GM18505 (cell line): ENCODE measurements at regions not wholly inside any gene's neighbourhood (a gene's known extent, or its start where the extent isn't known, plus 50 kb on each side); places are given as distances from the start of the nearest gene placed in this dataset.
"Not testable (repeated sequence)": the region's sequence is repeated elsewhere in the genome, so short reads cannot be mapped to it uniquely, and the experiment has no call there.

Experiments
- ATAC-seq: cut with Tn5 transposase; IDR thresholded peaks from one replicate; pipeline ENCODE4 v1.9.1; 2021; ENCODE audit not compliant: unreplicated experiment
- POLR2A ChIP-seq: IDR thresholded peaks from 4 replicates; pipeline ENCODE4 v1.6.1; 2011; ENCODE audit warnings: borderline replicate concordance; ENCODE audit not compliant: insufficient read depth, insufficient read length; ENCODE audit errors: extremely low read depth

DNA sequence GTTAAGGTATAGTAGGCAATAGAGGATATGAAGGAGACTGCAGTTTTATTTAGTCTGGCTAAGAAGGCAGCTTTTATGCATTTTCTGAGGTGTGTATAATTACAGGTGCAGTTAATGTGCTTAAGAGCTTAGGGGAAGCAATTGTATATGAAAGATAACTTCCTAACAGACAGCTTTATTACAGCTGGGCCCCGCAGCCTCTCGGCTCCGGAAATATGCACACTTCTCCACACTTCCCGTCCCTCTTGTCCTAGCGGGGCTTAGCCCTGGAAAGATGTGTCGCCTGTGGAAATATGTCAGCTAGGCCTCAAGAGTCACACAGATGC lies 178.4 kb upstream of the ARID1B start:
- TF ChIP-seq POLR2A = no peak
- ATAC-seq = no peak

DNA sequence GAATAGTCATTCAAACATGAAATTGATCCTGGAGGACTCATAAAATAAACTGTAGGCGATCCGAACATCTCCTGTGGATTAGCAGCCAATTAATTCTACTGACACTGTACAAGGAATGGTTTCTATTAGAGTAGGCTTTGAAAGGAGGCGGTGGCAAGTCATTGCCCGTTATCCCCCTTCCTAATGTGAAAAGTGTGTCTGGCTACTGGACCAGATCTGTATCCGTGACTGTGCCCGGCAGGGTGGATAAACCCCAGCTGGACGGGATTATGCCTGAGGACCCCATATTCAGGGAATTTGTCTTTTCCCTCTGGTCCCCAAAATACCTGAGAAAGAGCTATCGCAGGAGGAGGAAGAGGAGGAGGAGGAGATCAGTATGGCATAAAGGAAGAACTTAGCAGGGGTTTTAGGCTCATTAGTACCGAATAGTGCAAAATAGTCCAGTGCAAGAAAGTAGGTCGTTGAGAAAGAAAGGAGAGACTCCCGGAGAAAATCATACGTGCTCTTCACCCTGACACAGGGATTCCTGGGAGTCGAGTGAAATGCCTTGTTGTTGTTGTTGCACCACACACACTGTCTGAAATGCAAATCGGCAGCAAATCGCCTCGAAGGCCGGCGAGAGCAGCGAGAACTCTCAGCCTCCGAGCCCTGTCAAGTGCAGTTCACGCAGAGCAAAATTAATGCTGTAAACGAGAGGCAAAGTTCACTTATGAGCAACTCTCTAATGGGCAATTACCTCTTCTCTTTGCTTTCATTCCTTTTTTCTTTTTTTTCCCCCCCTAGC lies 178.9 kb upstream of the ARID1B start:
- no peak for TF ChIP-seq POLR2A
- no peak for ATAC-seq

DNA sequence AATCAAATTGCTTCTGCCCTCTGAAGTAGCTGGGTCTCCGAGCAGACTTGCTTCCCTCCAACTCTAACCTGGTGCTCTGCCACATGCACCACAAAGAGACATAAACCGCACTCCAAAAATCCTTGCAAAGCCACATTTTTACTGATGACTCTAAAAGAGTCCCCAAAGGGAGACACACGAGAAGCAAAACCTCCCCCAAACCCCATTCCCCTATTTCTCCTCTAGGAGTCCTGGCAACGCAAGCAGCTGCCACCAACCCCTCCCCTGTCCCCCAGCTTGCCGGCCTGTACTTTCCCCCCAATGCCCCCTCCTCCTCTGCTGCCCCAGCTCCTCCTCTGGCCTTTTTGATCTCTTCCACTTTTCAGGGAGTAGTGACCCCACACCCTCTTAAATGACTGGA lies 180.1 kb upstream of the ARID1B start:
- no peak for TF ChIP-seq POLR2A
- ATAC-seq = no peak

DNA sequence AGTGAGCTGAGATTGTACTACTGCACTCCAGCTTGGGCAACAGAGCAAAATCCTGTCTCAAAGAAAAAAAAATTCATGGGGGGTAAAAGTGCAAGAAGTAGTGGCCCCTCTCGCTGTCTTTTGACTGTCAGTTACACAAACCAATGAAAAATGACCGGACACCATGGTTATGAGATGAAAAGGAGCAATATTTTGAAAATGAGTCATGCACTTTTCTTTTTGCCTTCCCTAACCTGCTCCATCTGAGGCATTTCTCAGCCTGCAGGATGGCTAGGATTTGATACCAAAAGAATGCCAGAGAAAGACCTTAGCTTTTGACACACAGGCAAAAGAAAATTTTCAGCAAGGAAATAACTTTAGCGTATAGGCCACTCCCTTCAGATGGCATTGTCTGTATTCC lies 181.7 kb upstream of the ARID1B start:
- ATAC-seq = no peak
- TF ChIP-seq POLR2A = no peak

DNA sequence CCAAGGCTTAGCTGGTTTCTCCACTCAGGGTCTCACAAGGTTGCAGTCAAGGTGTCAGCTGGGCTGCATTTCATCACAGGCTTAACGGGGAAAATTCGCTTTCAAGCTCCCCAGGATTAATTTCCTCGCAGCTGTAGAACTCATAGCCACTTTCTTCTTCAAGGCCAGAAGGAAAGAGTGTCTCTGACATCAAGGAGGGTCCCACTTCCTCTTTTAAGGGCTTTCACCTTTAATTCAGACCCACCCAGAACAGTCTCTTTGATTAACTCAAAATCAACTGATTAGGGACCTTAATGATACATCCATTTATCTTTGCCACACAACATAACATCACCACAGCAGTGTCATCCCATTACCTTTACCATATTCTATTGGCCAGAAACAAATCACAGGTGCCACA lies 183.3 kb upstream of the ARID1B start:
- no peak for ATAC-seq
- TF ChIP-seq POLR2A = no peak

DNA sequence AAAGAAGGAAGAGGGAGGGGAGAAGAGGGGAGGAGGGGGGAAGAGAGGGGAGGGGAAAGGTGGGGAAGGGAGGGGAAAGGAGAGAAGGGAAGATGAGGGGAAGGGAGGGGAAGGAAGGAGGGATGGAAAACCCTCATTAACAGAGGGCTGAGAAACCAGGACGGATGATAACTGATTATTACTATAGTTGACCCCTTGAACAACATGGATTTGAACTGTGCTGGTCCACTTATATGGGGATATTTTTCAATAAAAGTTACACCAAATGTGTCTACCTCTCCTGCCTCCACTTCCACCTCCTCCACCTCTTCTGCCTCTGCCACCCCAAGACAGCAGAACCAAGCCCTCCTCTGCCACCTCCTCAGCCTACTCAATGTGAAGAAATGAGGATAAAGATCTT lies 184.1 kb upstream of the ARID1B start:
- ATAC-seq = no peak
- no peak for TF ChIP-seq POLR2A

DNA sequence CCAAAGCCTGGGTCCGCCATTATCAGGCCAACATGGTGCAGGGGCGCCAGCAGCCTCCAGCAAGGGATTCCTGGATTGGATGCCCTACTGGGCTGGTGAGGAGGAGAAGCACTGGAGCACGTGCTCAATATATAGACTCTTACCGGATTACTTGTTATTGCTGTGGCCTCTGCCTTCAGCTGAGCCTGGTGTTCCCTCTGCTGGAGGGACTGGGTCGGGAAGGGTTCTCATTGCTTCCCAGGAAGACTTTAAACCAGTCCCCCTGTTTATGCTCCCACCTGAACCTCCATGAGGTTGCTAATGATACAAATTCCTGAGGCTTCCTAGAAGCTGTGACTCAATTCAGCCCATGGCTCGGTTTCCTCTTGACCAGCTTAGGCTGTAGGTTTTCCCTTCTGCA lies 186.7 kb upstream of the ARID1B start:
- ATAC-seq = no peak
- TF ChIP-seq POLR2A = no peak

DNA sequence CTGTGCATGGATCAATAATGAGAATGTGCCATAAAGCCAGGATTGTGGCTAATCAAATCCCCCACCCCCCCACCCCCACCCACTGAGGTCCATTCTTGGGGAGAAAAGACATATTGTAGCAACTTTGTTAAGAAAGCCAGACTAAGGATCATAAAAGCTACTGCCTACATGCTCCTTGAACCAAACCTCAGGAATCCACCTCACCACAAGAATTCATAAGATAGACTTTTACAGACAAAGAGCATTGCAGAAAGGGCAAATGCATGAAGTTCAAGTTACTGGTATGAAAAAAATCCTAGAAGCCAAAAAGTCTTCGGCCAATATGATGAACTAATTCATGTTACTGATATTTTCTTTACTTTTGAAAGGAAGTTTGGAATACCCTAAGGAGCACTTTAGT lies 187.9 kb upstream of the ARID1B start:
- no peak for ATAC-seq
- no peak for TF ChIP-seq POLR2A

DNA sequence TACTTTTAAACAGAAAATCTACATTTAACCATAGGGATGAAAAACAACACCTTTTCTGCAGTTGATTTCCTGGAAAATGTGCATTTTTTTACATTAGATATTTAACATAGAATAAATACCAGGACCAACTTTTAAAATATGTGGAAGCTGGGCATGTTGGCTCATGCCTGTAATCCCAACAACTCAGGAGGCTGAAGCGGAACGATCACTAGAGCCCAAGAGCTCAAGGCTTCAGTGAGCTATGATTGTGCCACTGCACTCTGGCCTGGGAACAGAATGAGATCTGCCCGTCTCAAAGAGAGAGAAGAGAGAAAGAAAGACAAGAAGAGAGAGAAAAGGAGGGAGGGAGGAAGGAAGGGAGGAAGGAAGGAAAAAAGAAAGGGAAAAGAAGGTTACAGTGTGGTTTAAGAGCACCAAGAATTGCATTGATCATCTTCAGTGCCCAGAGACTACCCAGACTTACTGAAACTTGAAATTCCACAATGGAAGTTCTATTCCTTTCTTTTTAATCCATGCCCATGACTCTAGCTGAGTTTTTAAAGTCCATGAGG lies 189.4 kb upstream of the ARID1B start:
- no peak for TF ChIP-seq POLR2A
- ATAC-seq = no peak

DNA sequence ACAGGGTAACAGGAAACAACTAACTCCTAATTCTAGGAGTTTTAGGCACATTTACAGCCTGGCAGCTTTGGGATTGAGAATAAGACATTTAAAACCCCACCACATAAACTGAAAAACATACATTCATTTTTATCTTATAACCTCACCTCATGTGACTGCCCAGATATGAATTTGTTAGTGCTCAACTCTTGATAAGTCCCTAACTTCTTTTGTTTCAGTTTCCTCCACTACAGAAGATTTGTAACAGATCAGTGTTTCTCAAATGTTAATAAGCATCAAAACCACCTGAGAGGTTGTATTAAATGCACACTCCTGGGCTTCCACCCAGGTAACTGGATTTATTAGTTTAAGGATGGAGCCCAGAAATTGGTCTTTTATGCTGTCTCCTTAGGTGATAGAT lies 190.1 kb upstream of the ARID1B start:
- no peak for ATAC-seq
- no peak for TF ChIP-seq POLR2A

DNA sequence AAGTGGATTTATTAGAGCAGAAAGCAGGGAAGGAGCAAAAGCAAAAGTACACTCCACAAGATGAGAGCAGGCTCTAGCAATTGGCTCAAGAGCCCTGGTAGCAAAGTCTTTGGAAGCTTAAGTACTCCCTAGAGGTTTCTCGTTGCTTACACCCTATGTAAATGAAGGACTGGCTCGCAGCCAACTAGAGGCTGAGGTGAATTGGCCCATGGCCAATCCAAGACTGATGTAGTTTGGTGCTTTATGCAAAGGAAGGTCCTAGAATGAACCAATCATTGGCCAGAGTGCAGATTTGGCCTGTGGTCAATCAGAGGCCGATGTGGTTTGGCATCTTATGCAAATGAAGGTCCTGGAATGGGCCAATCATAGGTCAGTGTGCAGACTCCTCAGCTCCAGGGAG lies 191.3 kb upstream of the ARID1B start:
- no peak for TF ChIP-seq POLR2A
- no peak for ATAC-seq

DNA sequence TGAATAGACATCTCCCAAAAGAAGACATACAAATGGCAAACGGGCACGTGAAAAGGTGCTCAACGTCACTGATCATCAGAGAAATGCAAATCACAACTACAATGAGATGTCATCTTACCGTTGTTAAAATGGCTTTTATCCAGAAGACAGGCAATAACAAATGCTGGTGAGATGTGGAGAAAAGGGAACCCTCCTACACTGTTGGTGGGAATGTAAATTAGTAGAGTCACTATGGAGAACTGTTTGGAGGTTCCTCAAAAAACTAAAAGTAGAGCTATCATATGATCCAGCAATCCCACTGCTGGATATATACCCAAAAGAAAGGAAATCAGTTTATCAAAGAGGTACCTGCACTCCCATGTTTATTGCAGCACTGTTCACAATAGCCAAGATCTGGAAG lies 193.1 kb upstream of the ARID1B start:
- ATAC-seq = not testable (repeated sequence)

DNA sequence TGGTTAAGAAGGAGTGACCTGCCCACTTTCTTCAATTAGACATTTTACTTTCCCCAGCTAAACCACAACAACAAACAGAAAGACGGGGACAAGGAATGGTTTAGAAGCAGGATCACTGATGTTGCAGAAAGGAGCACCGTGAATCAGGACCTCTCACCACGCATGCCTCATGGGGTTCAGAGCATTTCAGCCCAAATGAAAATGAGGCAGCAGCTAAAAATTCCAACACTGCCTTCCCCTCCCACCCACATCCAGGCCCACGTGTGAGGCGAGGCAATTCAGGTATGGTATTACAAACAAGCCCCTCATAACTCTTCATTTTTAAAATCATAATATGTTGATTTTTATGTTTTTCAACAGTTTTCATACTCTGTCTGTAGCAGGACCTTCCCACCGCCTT lies 194.1 kb upstream of the ARID1B start:
- no peak for ATAC-seq
- no peak for TF ChIP-seq POLR2A

DNA sequence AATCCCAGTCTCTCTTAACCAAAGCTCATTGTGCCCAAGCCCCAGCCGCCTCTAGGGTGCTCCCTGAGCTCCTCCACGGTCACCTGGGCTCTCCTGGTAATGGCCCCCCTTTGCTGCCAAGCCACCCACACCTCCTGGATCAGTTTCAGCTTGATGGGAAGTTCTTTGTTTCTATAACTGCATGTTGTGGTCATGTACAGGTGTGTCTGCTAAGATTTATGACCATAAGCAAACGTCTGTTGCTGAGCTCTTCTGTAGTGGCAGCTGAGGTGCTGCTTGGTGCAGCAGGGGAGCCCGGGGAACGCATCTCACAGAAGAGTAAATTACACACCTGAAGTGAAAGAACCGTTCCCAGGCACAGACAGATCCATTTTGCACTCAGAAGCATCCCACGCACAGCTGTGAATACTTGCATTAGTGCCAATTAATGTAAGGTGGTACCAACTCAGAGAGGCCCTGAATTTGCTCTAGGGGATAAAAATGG lies 194.6 kb upstream of the ARID1B start:
- ATAC-seq = no peak
- no peak for TF ChIP-seq POLR2A

DNA sequence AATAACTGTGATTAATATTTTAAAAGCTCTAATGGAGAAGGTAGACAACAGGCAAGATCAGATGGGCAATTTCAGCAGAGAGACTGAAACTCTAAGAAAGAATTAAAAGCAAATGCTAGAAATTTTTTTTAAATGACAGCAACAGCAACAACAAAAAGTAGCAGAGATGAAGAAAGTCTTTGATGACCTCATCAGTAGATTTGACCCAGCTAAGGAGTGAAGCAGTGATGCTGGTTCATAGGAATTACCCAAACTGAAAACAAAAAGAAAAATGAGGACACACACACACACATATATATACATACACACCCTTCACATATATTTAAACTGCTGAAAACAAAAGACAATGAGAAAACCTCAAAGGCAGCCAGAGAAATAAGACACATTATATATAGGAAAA lies 197.6 kb upstream of the ARID1B start:
- ATAC-seq = no peak
- TF ChIP-seq POLR2A = no peak
